HG03066 (cell line): ENCODE measurements at regions not wholly inside any gene's neighbourhood (a gene's known extent, or its start where the extent isn't known, plus 50 kb on each side); places are given as distances from the start of the nearest gene placed in this dataset.

Experiments used
- ATAC-seq: cut with Tn5 transposase; IDR thresholded peaks from one replicate; pipeline ENCODE4 v1.9.1; 2021; ENCODE audit warnings: low read depth; ENCODE audit not compliant: unreplicated experiment

DNA sequence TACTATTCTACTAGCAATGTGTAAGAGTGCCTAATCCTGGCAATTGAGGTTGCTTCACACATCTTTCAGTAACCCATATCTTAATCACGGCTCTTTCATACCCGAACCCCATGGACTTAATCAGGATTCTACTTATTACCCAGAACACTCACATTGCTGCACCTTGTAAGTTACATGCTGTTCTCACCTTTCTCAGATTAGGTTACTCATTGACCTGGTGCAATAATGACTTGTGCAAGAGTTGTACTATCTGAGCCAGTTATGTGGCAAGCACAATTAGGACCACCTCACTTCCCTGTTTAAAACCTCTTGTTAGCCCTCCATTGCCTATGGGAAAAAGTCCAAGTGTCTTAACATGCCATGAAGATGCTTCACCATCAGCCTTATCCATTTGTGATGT lies 306.7 kb upstream of the E2F7 start:
- no peak for ATAC-seq

DNA sequence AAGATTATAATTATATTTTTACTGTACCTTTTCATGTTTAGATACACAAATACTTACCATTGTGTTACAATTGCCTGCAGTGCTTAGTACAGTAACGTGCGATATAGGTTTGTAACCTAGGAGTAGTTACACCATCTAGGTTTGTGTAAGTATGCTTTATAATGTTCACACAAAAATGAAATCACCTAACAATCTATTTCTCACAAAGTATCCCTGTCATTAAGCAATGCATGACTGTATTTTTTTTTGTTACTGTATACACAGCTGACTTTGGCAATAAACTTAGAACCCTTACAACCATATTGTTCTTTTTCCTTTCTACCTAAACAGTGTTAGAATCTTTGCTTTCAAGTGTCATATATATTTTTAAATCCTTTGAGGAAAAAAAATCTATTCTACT lies 303.0 kb upstream of the E2F7 start:
- ATAC-seq, result no peak

DNA sequence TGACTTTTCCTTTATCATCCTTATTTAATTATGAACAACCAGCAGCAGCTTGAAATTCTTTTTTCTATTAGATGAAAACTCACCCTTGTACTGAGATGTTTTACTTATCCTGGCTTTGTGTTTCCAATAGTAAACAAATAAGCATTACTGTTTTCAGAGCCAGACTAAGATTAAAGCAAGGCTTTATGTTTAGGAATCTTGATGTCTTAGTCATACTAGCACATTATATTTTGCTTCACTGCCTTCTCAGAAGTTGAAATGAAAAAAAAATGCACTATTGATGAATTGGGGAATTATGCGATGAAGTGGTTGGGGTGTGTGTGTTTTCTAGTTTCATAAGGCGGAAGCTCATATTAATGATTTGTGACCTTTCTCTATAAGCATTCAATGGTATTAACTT lies 301.2 kb upstream of the E2F7 start:
- ATAC-seq, result no peak

DNA sequence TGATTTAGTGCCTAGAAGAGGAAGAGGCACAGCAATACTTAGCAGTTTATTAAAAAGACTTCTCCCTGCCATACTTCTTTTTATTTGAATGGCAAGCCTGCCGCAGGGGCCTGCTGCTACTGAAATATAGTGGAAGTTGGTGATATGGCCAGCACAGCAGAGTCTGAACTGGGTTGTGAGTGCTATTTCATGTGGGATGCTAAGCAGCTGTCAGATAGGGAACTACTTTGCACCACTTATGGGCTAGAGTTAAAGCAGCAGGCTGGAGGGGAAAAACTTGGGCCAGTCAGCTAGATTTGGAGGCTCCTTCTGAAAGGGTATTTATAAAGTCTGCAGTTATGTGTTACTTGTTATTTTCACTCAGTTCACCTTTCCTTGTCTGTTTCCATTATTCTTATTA lies 299.0 kb upstream of the E2F7 start:
- ATAC-seq, result no peak

DNA sequence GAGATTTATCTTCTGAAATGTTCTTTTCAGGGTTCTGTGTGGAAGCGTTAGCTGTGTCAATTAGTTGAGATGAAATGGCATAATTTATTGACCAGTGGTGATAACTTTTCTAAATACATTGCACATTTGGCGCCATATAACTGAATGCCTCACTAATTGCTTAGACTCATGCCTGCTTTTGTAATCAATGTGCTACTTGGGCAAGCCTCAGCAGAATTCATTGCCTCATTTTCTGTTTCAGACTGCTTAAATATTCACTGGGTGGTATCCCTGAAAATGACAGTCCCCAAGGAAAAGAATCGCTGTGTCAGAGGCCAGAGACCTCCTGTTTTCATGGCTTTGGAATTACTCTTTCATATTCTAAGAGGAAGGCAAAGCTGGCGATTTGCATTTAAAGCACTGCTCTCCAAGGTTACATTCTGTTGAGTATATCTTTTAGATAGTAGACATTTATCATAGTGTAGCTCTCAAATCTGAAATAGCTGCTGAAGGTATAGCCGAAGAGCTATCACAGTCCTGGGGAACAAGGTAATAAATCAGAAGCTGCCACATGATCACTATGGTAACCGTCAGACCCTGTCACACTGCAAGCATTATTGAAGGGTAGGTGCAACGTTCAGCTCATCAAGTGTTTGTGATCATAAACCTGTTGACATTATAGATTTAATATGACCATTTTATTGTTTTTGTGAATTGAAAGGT lies 297.3 kb upstream of the E2F7 start:
- no peak for ATAC-seq

DNA sequence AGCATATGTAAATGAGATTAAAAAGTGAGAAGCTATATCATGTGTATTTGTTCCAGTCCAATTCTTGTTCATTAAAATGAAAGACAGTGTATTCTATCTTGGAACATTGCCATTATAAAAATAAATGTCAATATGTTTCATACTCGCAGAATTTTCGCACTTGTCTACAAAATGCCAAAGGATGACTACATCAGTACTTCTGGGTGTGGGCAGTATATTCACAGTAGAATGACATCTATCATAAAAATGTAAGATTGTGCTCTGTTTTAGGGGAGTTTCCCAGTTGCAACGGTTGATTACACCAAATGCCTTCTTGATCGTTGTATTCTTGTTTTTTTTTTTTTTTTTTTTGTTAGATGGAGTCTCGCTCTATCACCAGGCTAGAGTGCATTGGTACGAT lies 292.3 kb upstream of the E2F7 start:
- ATAC-seq, result no peak

DNA sequence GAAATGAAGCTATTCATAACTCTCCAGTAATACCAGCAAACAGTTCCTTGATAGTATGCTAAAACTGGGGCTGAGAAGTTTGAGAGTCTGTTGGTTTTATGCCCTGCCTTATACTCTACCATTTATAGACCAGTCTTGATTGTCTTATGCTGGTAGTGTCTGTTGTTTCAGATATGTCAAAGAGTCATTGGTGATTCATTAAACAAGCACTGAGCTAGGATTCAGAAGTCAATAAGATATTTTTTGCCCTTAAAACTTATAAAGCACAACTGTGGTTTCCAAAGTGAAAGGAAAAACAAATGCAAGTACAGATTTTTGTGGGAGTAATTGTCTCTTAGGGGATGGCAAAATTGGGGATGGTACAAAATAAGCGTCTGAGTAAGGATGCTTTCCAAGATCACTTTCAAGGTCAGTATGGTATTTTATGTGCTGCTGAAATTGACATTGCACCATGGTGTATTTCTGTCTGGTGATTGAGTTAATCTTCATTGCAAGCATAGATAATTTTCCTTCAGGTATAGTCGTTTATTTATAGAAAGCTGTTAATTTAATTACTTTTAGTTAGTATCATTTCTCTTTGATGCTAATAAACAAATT lies 289.5 kb upstream of the E2F7 start:
- no peak for ATAC-seq

DNA sequence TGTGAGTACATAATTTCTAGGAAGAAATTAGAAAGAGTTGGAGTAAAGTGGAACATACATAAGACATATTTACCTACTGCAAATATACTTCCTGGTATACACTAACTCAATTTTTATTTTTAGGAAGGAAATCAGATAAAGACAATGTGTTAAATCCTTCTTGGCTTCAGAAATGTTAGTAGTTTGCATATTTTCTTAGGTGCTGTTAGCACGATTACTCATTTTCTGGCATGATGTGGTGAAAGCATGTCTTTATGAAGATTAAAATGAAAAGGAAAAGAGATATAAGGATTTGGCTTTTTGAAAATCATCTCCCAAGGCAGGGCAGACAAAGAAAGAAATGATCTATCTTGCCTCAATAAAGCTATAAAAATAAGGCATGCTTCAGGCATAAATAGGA lies 287.6 kb upstream of the E2F7 start:
- no peak for ATAC-seq

DNA sequence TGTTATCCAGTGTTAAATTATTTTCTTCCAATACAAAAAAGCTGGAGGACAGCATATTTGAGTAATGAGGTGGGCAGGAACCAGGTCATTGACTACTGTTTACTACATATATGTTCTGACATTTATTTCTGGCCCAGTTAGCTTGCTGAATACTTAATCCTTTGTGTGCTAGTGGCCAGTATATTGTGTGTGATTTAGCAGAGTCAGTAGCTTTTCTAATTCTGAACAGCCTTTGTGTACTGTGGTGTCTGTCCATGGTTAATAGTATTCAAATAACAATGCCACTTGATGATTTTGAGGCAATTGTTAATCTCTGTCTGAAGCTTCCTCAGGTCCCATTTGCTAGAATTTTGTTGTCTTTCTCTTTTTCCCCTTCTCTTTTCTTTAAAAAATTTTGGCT lies 286.5 kb upstream of the E2F7 start:
- ATAC-seq, result no peak

DNA sequence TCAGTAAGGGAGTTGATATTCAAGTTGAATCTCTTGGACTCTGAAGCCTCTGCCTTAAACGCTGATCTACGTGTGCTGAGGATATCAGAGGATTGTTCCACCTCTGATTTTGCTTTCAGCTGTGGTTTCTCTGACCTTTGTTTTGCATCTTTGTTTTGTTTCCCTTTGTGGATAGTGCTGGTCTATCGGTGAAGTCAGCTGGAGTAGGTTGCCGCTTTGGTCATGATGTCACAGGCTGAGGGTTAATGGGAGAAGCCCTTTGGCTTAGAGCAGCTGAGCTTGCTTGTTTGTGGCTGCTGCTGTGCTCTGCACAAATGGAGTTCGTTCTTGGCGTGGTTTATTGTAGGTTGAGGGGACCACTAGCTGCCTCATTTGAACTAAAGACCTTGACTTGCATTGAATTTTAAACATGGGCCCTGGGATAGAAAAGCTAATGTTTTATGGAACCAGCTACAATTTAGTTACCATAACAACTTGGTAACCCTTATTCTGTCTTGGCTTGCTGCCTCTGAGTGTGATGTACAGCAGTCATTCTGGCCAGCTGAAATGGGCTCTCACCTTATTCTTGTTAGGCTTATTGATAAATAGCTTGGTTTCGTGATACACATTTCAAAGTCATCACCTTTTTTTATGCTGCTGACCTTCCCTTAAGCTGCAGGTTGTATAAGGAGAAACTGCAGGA lies 284.5 kb upstream of the E2F7 start:
- ATAC-seq, result no peak

DNA sequence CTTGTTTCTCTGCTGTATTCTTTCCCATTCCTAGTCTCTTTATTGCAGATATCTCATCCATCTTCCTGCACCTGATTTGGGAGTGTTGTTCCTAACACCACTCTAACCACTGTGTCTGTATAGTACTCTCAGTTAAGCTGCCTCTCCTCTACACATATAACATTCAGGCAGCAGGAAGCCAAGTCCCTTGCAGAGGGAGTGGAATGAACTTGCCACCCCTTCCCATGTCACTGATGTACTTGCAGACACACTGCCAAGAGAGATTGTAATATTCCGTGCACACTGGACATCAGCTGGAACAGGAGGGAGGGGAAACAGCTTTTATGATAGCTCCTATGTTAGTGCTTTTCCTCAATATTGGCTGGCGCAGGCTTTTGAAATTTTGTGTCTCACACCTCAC lies 281.6 kb upstream of the E2F7 start:
- ATAC-seq, result no peak

DNA sequence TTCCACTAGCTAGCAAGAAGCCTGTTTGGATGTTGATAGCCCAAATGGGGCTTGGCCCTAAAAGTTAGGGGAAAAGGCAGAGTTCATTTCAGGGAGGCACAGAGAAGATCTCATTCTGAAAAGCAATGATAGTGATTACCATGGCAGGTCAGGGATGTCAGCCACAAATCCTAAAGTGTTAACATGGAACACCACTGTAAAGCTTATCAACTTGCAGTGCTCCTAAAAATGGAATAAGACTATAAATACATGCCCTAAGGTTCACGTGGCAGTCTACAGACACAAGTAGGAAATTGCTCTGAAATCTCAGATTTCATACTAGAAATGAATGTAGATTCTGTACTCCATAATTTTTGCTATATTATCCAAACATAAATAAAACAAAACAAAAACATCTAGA lies 280.0 kb upstream of the E2F7 start:
- ATAC-seq, result no peak

DNA sequence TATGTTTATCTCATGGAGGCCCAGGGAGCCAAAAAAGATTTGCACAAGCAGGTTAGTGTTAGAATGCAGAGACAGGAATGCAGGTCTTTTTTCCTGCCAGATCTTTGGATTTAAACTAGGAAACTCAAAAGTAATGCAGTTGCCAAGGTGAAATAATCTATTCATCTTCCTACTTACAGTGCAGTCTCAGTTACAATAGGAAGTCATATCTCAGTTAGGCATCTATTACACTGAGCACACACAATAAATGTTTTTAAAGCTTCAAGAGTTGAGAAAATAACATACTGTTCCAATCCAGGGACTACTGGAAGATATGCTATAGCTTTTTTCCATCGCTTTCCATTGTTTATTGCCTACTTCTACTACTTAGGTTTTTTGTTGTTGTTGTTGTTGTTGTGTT lies 279.3 kb upstream of the E2F7 start:
- ATAC-seq, result no peak

DNA sequence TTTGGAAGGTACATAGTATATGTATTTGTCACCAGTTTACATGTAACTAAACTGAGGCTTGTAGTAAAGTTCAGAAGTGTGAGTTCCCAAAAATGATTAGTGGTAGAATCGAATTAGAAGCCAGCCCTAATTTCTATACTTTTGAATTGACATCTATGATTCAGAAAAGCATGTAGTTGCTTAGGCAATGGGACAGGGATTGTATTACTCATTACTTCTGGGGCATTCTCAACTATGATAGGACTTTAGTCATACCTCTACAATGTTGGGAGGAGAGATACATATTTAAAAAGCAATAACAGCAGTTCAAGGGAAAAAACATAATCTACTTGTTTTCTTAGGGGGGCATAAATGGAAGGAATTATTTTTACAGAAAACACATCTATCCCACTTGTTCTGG lies 277.9 kb upstream of the E2F7 start:
- no peak for ATAC-seq

DNA sequence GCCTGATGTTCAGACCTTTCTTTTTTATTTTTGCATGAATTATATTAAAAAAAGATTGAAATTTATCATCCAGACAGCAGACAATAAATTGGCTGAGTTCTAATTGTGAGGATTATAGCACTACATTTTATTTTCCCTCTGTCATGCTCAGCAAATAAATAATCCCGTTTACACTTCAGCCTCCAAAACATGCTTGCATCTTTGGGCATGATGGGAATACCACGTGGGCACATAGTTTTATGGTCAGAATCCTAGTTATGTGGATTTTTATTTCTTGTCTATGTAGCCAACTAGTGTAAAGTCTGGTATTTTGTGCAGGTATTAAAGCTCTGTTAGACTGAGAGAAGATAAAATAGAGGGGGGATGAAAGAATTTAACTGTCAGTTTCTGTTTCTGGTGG lies 276.9 kb upstream of the E2F7 start:
- no peak for ATAC-seq

DNA sequence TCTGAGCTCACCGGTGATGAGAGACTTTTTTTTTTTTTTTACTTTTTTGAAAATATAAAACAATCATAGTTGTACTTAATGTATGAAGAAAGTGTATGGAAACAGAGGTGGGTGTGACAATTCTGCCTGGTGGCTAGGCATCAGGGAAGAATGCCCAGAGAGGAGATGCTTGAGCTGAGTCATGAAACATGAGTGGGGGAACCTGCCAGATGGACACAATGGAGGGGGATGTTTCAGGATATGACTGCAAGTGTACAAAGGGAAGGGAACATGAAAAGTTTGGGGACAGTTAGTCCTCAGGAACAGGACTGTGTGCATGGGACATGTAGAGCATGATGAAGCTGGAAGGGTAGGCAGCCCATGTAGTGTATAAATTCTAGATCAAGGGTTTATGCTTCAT lies 274.2 kb upstream of the E2F7 start:
- no peak for ATAC-seq

DNA sequence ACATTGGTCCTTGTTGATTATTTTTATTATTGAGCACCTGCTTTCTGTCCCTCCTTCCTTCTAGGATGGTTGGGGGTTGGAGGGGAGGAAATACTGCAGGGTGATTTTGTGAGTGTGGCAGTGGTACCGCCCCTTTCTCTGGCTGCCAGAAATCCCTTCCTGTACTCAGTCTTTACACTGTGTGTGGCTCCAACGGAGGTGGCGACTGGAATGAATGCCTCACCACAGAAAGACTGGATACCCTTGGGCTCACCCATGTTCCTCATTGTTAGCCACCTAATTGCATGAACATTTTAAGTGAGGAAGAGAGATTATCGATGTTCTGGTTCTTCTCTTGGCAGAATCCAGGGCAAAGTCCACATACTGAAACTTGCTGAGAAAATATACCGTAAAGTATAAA lies 272.0 kb upstream of the E2F7 start:
- ATAC-seq, result no peak

DNA sequence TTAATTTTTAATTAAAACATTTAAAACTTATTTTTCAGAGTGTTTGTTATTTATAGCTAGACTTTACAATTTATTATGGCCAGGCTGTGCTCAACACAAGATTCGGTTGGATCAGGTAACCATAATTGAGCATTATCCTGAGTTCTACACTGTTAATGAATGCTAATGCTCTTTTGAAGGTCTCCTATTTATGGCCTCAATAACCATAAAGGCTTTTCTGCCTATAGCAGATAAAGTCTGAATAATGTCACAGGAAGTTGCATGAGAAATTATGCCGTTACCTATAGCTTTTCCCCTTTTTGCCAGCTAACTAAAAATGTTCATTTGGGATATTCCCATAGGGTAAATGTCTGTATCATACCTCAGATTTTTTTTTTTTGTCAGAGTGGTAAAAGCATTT lies 269.4 kb upstream of the E2F7 start:
- no peak for ATAC-seq

DNA sequence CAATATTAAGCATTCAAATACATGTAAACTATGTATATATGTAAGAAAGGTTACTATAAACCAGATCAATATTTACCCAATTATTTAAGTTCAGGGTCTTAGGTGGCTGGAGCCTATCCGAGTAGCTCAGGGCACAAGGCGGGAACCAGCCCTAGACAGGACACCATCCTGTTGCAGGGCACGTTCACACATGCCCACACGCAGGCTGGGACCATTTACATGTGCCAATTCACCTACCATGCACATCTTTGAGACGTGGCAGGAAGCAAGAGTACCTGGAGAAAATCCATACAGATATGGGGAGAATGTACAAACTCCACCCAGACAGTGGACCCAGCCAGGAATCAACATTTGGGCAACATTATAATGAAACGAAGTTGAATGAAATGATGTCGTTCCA lies 263.0 kb upstream of the E2F7 start:
- no peak for ATAC-seq

DNA sequence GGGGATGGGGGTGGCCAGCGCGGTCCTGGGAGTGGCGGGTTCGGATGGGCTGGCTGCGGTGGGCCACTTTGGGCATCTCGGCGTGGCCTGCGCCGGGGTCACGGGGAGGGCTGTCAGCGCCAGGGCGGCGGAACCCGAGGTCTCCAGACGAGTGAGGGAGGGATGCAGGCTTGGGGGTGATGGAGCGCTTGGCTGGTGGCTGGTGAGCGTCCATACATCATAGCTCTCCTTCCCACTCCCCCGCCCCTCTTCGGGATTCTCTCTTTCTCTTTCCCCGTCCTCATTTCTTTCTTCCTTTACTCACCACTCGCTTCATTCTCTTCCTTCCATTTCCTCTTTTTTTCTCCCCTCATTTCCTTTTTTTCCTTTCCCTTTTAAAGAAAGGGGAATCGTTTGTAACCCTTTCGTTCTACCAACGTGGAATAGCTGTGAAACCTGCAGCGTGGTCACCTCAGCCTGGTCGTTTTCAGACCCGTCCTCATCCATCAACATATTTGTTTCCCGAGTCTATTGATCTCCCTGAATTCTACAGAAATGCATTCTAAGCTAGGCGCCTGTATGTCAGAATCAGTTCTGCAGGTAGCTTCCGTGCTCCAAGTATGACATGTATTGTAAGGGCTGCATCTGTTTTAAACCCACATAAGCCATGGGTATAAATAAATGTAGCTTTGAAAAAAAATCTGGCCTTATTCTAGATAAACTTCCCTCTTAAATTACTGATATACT lies 260.3 kb upstream of the E2F7 start:
- ATAC-seq, result no peak

DNA sequence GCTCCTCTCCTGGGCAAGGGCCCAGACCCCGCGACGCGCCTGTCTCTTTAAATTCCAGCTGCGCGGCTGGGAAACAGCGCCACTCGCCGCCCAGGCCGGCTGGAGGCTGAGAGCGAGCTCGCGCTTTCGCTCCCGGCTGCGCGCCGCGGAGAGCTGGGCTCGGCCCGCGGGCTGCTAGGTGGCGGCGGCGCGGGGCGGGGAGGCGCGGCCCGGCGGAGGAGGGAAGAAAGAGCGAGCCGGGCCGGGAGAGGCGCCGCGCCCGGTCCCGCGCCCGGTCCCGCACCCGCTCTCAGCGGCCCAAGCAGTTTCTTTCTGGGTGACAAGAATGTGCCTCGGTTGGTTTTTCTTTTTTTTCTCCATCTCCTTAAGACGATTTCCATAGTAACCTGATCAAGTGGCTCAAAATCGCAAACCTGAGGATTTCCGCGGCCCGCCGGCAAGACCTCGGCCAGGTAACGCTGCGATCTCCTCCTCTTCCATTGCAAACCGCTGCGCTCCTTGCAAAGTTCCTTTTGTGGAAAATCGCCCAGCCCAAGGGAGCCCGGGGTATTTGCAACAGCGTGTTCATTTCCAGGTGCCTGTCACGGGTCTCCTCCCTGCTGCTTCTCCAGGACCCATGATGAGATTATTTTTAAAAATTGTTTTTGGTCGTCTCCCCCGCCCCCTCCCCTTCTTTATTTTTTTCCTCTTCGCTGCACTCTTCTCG lies 259.5 kb upstream of the E2F7 start:
- ATAC-seq, result peak; percentile 92
